SK-N-SH (cell line): ENCODE measurements at regions not wholly inside any gene's neighbourhood (a gene's known extent, or its start where the extent isn't known, plus 50 kb on each side); places are given as distances from the start of the nearest gene placed in this dataset.

Source experiments
- EP300 ChIP-seq, 2 experiments: IDR thresholded peaks; 2 replicates each; pipeline versions ENCODE4 v1.4.0 to v1.6.1; 2012; ENCODE audit warnings: borderline replicate concordance in 1 of 2, low read depth in 1 of 2, low read length in 1 of 2
- EZH2phosphoT487 ChIP-seq: fragments of 200-600 bp; sonication (generic); IDR thresholded peaks from 2 replicates; pipeline ENCODE4 v1.6.1; 2017; ENCODE audit warnings: low read depth, mixed run types, mild to moderate bottlenecking, antibody characterized with exemption, moderate library complexity, borderline replicate concordance
- FOXJ3 ChIP-seq: sonication (generic); formaldehyde crosslinking; IDR thresholded peaks from 2 replicates; pipeline ENCODE4 v1.5.1; 2020; ENCODE audit warnings: mild to moderate bottlenecking, missing genetic modification reagents
- GABPA ChIP-seq: IDR thresholded peaks from 2 replicates; pipeline ENCODE4 v1.4.0; 2012; ENCODE audit warnings: low read depth, mild to moderate bottlenecking
- MXI1 ChIP-seq: IDR thresholded peaks from 2 replicates; pipeline ENCODE4 v1.6.1; 2012; ENCODE audit warnings: mild to moderate bottlenecking, low read depth, low read length, improper control_type of control experiment
- POLR2AphosphoS5 ChIP-seq: IDR thresholded peaks from 2 replicates; pipeline ENCODE4 v1.6.1; 2012; ENCODE audit warnings: low read depth, low read length
- SMC3 ChIP-seq: IDR thresholded peaks from 2 replicates; pipeline ENCODE4 v1.6.1; 2012; ENCODE audit warnings: low read depth, low read length, improper control_type of control experiment
- TAF1 ChIP-seq: IDR thresholded peaks from 2 replicates; pipeline ENCODE4 v1.6.1; 2012; ENCODE audit warnings: low read depth, mild to moderate bottlenecking, low read length, moderate library complexity, borderline replicate concordance
- TCF12 ChIP-seq: IDR thresholded peaks from 2 replicates; pipeline ENCODE4 v1.4.0; 2012
- TEAD4 ChIP-seq: IDR thresholded peaks from 2 replicates; pipeline ENCODE4 v1.4.0; 2012; ENCODE audit warnings: mild to moderate bottlenecking, borderline replicate concordance; ENCODE audit not compliant: insufficient read depth
- TF ChIP-seq, protein P1 (sequence below): fragments of 200-600 bp; sonication (generic); IDR thresholded peaks from 2 replicates; pipeline ENCODE4 v1.6.1; 2017; ENCODE audit warnings: antibody characterized with exemption, mild to moderate bottlenecking, moderate library complexity
- TF ChIP-seq, protein P2 (sequence below): IDR thresholded peaks from 2 replicates; pipeline ENCODE4; 2012
- TF ChIP-seq, protein P3 (sequence below): IDR thresholded peaks from 2 replicates; pipeline ENCODE4 v1.4.0; 2012; ENCODE audit warnings: low read depth
- TF ChIP-seq, protein P4 (sequence below): fragments of 150-350 bp; IDR thresholded peaks from 2 replicates; pipeline ENCODE4 v1.6.1; 2017; ENCODE audit warnings: antibody characterized with exemption, low read length, low read depth, borderline replicate concordance

DNA sequence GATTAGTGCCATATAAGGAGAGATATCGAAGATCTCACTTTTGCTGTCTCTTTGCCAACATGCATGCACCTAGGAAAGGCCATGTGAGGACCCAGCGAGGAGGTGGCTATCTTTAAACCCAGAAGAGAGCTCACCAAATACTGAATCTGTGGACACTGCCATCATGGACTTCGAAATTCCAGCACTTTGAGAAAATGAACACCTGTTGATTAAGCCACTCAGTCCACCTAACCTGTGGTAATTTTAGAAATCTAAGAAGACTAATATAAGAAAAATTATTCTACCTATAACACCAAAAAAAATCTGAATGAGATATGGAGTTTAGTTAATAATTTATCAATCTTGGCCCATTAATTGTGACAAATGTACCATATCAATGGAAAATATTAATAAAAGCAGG lies 193.6 kb upstream of the CARD18 start:
- no peak for TF ChIP-seq EZH2phosphoT487
- TF ChIP-seq EP300 (IDR thresholded peaks at IDR 0.05; ENCODE audit: borderline replicate concordance in 1 of 2, low read depth in 1 of 2, low read length in 1 of 2), result no peak
- TF ChIP-seq, protein P1, sequence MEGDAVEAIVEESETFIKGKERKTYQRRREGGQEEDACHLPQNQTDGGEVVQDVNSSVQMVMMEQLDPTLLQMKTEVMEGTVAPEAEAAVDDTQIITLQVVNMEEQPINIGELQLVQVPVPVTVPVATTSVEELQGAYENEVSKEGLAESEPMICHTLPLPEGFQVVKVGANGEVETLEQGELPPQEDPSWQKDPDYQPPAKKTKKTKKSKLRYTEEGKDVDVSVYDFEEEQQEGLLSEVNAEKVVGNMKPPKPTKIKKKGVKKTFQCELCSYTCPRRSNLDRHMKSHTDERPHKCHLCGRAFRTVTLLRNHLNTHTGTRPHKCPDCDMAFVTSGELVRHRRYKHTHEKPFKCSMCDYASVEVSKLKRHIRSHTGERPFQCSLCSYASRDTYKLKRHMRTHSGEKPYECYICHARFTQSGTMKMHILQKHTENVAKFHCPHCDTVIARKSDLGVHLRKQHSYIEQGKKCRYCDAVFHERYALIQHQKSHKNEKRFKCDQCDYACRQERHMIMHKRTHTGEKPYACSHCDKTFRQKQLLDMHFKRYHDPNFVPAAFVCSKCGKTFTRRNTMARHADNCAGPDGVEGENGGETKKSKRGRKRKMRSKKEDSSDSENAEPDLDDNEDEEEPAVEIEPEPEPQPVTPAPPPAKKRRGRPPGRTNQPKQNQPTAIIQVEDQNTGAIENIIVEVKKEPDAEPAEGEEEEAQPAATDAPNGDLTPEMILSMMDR, result no peak
- TF ChIP-seq FOXJ3 (CRISPR knock-in tag), result no peak
- no peak for TF ChIP-seq POLR2AphosphoS5
- TF ChIP-seq TEAD4, result no peak
- TF ChIP-seq TAF1, result no peak
- TF ChIP-seq TCF12, result no peak
- TF ChIP-seq SMC3, result no peak
- TF ChIP-seq, protein P2, sequence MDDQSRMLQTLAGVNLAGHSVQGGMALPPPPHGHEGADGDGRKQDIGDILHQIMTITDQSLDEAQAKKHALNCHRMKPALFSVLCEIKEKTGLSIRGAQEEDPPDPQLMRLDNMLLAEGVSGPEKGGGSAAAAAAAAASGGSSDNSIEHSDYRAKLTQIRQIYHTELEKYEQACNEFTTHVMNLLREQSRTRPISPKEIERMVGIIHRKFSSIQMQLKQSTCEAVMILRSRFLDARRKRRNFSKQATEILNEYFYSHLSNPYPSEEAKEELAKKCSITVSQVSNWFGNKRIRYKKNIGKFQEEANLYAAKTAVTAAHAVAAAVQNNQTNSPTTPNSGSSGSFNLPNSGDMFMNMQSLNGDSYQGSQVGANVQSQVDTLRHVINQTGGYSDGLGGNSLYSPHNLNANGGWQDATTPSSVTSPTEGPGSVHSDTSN, result no peak
- TF ChIP-seq, protein P3, sequence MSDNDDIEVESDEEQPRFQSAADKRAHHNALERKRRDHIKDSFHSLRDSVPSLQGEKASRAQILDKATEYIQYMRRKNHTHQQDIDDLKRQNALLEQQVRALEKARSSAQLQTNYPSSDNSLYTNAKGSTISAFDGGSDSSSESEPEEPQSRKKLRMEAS, result no peak
- no peak for TF ChIP-seq MXI1
- TF ChIP-seq GABPA, result no peak
- TF ChIP-seq, protein P4, sequence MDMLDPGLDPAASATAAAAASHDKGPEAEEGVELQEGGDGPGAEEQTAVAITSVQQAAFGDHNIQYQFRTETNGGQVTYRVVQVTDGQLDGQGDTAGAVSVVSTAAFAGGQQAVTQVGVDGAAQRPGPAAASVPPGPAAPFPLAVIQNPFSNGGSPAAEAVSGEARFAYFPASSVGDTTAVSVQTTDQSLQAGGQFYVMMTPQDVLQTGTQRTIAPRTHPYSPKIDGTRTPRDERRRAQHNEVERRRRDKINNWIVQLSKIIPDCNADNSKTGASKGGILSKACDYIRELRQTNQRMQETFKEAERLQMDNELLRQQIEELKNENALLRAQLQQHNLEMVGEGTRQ, result no peak
